Thoracic aorta (tissue), 2 donors: ENCODE measurements at regions not wholly inside any gene's neighbourhood (a gene's known extent, or its start where the extent isn't known, plus 50 kb on each side); places are given as distances from the start of the nearest gene placed in this dataset.
"Not testable (repeated sequence)": the region's sequence is repeated elsewhere in the genome, so short reads cannot be mapped to it uniquely, and the experiment has no call there.

Source experiments
- ATAC-seq: fragments of 150-250 bp; one replicate; pipeline ENCODE4 v1.8.0; 2017; ENCODE audit warnings: low read depth; ENCODE audit not compliant: insufficient number of reproducible peaks, low FRiP score
- DNase-seq: peaks from one replicate; pipeline ENCODE4 v3.0.0-alpha.2; 2020; ENCODE audit warnings: low spot score
- H3K27ac ChIP-seq, 2 donors: fragments of 200-600 bp; sonication (generic); 1 replicate in 1 of 2; 2 replicates in 1 of 2; pipeline ENCODE4 v1.5.1; 2016; ENCODE audit warnings: mild to moderate bottlenecking in 2 of 2, moderate library complexity in 2 of 2
- H3K27me3 ChIP-seq: fragments of 200-600 bp; sonication (generic); replicated peaks from 2 replicates; pipeline ENCODE4 v1.6.0; 2016; ENCODE audit warnings: mild to moderate bottlenecking; ENCODE audit not compliant: insufficient read depth
- H3K36me3 ChIP-seq: fragments of 200-600 bp; sonication (generic); one replicate; pipeline ENCODE4 v1.5.1; 2016
- H3K4me1 ChIP-seq, 2 donors: fragments of 200-600 bp; sonication (generic); 1 replicate in 1 of 2; 2 replicates in 1 of 2; pipeline versions ENCODE4 v1.5.1 to v1.6.0; 2016; ENCODE audit warnings: low read depth in 2 of 2, mild to moderate bottlenecking in 1 of 2; ENCODE audit not compliant: control insufficient read depth in 1 of 2
- H3K4me3 ChIP-seq: fragments of 200-600 bp; sonication (generic); 2 replicates; pipeline ENCODE4 v1.5.1; 2016; ENCODE audit warnings: mild to moderate bottlenecking
- H3K9me3 ChIP-seq: fragments of 200-600 bp; sonication (generic); 2 replicates; pipeline ENCODE4 v1.5.1; 2016
- CTCF ChIP-seq: fragments of 200-600 bp; sonication (generic); IDR thresholded peaks from one replicate; pipeline ENCODE4 v1.5.1; 2019; ENCODE audit warnings: antibody characterized with exemption

GRCh38 chr15:99492275-99492674 lies 73.5 kb upstream of the MEF2A start:
- no peaks in the 10 kb centered on the region for H3K9me3 ChIP-seq
- no peak for ATAC-seq
- no peaks in the 10 kb centered on the region for H3K36me3 ChIP-seq
- no peak for DNase-seq
- peaks cover 1 to 10% of the 10 kb centered on the region in 2 donors for H3K4me1 ChIP-seq
- no peak overlapping the region for H3K4me3 ChIP-seq
- H3K27ac ChIP-seq = no peak overlapping the region
- no peak for TF ChIP-seq CTCF
- H3K27me3 ChIP-seq = no peaks in the 10 kb centered on the region

GRCh38 chr15:99492716-99493115 lies 73.1 kb upstream of the MEF2A start:
- Histone ChIP-seq H3K36me3 (no peaks in the 10 kb centered on the region), H3K27ac (no peak overlapping the region), H3K4me1 (peaks cover 0 to 8% of the 10 kb centered on the region in 2 donors), H3K27me3 (no peaks in the 10 kb centered on the region), H3K4me3 (no peak overlapping the region), H3K9me3 (no peaks in the 10 kb centered on the region)
- no peak for TF ChIP-seq CTCF
- DNase-seq (no peak), ATAC-seq (no peak)

GRCh38 chr15:99493461-99493860 lies 72.3 kb upstream of the MEF2A start:
- ATAC-seq (no peak), DNase-seq (no peak)
- no peaks in the 10 kb centered on the region for H3K9me3 ChIP-seq
- no peak overlapping the region for H3K4me3 ChIP-seq
- no peak overlapping the region for H3K27ac ChIP-seq
- no peaks in the 10 kb centered on the region for H3K27me3 ChIP-seq
- H3K36me3 ChIP-seq = no peaks in the 10 kb centered on the region
- H3K4me1 ChIP-seq = peaks cover 0 to 8% of the 10 kb centered on the region in 2 donors
- TF ChIP-seq CTCF = no peak

GRCh38 chr15:99494536-99495233 lies 71.1 kb upstream of the MEF2A start:
- not testable (repeated sequence) for H3K9me3 ChIP-seq, DNase-seq, H3K4me1 ChIP-seq, H3K4me3 ChIP-seq, H3K27me3 ChIP-seq, ATAC-seq, H3K27ac ChIP-seq, H3K36me3 ChIP-seq

GRCh38 chr15:99495430-99496301 lies 70.1 kb upstream of the MEF2A start:
- Histone ChIP-seq H3K4me3 (no peak overlapping the region), H3K27ac (no peak overlapping the region), H3K27me3 (no peaks in the 10 kb centered on the region), H3K9me3 (no peaks in the 10 kb centered on the region), H3K4me1 (peaks cover 0 to 8% of the 10 kb centered on the region in 2 donors), H3K36me3 (no peaks in the 10 kb centered on the region)
- no peak for TF ChIP-seq CTCF
- no peak for DNase-seq
- no peak for ATAC-seq
